SKM-1 (cell line): ENCODE measurements at regions not wholly inside any gene's neighbourhood (a gene's known extent, or its start where the extent isn't known, plus 50 kb on each side); places are given as distances from the start of the nearest gene placed in this dataset.
A peak's percentile ranks its signal among the peaks of the same experiment; 100 is the strongest.
"Not testable (repeated sequence)": the region's sequence is repeated elsewhere in the genome, so short reads cannot be mapped to it uniquely, and the experiment has no call there.

ENCODE experiments used
- DNase-seq: peaks from one replicate; lab custom pipeline; 2025; ENCODE audit not compliant: unreplicated experiment; lab: John Stamatoyannopoulos, UW

DNA sequence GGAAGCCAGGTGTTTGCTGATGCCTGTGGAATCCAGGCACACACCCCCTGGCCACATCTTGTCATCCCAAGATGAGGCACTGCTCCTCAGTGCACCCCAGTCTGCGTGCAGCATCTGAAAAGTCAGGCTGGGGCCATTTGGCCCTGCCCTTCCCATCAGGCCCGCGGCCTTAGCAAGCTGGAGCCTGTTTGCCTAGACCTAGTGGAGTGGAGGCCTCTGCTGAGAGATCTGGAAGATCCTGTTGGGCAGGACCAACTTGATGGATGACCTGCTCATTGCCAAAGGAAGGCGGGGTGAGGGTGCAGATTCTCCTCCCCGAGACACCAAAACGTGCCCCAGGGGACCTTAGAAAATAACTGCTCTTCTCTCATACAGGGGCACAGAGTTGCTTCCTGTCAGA, 220.2 kb downstream of the SHQ1 start:
- DNase-seq = no peak

- no peak for DNase-seq
Measured at GRCh38 chr3:72627271-72627670, 221.0 kb downstream of the SHQ1 start.

- DNase-seq = peak; percentile 65
Measured at GRCh38 chr3:72625602-72626337, 222.5 kb downstream of the SHQ1 start.

DNA sequence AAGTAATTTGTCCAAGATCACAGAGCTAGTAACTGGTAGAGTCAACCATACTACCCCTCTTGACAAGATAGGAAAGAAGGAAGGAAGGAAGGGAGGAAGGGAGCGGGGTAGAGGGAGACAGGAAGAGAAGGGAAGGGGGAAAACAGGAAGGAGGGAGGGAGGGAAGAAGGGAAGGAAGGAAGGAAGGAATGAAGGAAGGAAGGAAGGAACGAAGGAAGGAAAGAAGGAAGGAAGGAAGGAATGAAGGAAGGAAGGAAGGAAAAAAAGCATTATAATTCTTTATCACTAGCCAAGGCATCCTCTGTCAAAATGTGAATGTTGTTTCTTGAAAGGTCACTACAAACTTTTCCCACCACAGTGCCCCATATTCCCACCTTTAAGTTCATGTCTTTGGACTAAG, 223.6 kb downstream of the SHQ1 start:
- DNase-seq = no peak

- DNase-seq = peak; percentile 69
Measured at GRCh38 chr3:72618739-72619138, 229.5 kb downstream of the SHQ1 start.

DNA sequence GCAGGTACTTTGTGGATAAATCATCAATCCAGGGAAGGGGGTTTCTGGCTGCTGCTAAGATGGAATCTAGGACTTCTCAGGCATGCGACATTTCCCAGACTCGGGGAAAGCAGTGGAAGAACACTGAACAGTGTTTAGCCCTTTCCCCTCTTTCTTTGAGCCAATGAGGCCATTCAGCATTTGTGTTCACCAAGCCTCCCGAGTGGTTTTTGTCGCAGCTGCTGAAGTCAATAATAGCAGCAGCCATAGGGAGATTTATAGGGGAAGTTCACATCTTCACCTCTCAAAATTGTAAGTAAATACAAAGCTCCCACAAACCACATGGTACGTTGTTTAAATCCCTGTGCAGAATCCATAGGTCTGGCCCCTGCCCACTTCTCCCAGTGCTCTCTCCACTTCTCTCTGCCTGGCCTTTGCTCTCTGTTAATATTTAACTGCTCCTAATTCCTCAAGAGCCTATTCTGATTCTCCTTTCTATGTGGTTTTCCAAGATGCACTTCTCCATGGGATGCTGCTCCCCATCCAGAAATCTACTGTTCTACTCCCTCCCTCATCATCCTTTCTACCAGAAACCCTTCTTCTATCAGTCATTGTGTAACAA, 230.7 kb downstream of the SHQ1 start:
- DNase-seq = no peak

DNA sequence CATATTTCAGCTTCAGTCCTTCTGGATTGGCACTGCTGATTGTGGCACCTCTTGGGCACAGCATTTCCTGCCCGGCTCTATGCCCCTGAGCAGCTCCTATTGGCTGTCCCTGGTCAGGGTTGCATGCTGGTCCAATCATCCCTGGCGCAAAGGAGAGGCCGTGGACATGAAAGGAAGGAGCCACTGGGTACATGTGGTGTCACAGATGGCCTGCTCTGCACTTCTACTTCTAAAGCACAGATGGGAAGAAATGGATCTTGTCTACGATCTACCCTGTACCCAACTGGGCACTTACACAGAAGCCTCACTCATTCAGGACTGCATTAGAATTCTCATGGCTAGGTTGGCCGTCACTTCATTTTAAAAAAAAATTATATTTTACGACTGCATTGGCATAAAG, 232.5 kb downstream of the SHQ1 start:
- no peak for DNase-seq

DNA sequence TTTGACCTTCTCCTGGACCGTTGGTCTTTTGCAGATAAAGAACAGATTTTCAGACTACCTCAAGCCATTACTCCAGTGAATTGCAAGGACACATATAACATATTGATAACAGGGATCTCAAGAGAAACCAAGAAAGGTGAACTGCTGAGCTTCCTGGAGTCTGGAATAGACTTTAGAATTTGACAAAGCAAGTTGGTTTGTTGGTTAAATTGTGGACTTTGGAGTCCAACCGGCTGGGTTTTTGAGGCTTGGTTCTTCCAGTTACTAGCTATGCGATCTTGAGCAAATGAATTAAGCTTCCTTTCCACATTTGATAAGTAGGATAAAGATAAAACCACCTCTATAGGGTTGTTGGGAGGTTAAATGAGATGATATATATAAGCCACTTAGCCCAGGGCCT, 233.1 kb downstream of the SHQ1 start:
- no peak for DNase-seq

- peak; percentile 66 for DNase-seq
Measured at GRCh38 chr3:72614394-72615074, 233.7 kb downstream of the SHQ1 start.

GRCh38 chr3:72613871-72614270, 234.4 kb downstream of the SHQ1 start:
- DNase-seq = no peak

- not testable (repeated sequence) for DNase-seq
Measured at GRCh38 chr3:72609114-72609513, 239.1 kb downstream of the SHQ1 start.

- no peak for DNase-seq
Measured at GRCh38 chr3:72606005-72606800, 242.0 kb downstream of the SHQ1 start.

- no peak for DNase-seq
Measured at GRCh38 chr3:72604328-72604727, 243.9 kb downstream of the SHQ1 start.

GRCh38 chr3:72601983-72602750, 246.1 kb downstream of the SHQ1 start:
- DNase-seq = no peak

DNA sequence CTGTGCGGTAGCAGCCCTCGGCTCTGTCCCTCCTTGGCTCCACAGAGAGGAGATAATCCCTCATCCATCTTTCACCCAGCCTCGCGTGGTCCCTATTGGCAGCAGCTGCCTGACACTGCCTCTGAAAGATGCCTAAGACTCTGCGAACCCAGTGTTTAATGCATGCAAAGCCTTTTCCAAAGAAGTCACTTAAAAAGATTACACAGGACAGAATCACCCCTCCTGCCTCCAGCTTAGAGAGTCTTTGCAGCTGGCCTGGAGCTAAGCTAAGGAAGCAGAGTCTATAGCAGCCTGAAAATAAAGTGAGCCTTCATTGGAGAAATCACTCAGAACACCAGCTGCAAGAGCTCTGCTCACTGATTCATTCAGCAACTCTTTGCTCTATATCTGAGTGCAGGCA, 247.2 kb downstream of the SHQ1 start:
- no peak for DNase-seq

GRCh38 chr3:72597756-72598195, 250.5 kb downstream of the SHQ1 start:
- DNase-seq = no peak

DNA sequence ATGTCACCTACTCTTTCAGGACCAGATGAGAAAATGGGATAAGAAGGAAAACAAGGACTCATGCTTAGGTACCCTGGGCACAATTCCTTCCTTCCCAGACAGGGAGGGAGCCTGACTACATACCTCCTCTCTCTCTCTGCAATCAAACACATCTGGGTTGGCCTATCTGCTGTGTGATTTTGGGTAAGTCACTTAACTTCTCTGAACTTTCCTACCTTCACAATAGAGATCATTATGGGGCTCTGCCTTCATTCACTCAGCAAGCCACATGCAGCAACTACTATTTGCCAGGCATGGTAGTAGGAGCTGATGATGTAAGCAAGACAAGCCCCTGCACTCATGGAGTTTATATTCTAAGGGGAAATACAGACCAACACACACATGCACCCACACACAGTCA, 251.2 kb downstream of the SHQ1 start:
- DNase-seq = no peak

DNA sequence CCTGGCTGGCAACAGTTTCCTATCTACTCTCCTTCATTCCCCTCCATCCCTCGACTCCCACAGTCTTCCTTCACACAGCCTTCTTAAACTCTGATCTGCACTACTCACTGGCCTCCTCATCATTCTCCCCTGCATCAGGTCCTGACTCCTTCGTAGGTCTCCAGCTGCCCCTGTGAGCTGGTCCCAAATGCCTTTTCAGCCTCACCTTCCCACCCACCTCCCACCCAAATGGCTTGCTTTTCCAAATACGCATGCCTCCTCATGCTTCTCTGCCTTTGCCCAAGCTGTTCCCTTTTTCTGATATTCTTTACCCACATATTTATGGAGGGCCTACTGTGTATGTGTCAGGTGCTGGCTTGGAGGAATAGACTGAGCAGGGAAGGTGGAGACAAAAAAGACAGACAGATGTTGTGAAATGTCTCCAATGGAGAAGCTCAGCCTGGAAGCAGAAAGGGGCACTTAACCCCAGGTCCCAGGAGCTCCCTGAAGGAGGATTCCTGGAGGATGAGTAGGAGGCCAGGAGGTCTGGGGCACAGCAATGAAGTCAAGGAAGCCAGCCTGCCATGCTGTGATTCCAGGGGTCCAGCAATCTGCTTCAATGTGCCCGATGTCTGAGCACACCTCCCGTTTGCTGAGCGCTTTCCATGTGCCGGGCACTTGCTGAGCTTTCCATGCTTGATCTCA, 252.2 kb downstream of the SHQ1 start:
- DNase-seq = no peak

GRCh38 chr3:72595376-72595775, 252.9 kb downstream of the SHQ1 start:
- no peak for DNase-seq

DNA sequence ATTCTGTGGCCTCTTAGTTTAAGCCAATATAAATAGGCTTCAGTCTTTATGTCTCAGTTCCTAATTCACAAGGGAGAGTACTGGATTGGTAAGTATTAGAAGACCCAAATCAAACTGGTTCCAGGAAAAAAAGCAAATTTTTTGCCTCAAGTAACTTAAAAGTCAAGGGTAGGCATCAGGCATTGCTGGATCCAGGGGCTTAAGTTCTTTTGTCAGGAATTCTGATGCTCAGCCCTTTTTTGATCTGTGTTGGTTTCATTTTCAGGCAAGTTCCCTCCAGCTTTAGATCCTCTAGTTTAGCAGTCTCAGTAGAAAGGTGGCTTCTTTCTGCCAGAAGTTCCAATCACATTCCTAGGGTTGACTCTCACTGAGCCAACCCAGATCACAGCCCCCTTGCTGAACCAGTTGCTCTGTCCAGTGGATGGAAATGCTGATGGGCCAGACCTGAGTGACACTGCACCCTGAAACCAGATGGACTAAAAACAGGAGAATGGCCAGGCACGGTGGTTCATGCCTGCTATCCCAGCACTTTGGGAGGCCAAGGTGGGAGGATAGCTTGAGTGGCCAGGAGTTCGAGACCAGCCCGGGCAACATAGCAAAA, 253.5 kb downstream of the SHQ1 start:
- no peak for DNase-seq
